Testis (tissue), 2 donors: ENCODE measurements at regions not wholly inside any gene's neighbourhood (a gene's known extent, or its start where the extent isn't known, plus 50 kb on each side); places are given as distances from the start of the nearest gene placed in this dataset.

Source experiments
- DNase-seq: peaks from one replicate; pipeline ENCODE4 v3.0.0-alpha.2; 2019
- H3K27ac ChIP-seq, 2 donors: fragments of 200-600 bp; sonication (generic); one replicate each; pipeline ENCODE4 v1.5.1; 2019
- H3K27me3 ChIP-seq: fragments of 200-600 bp; sonication (generic); one replicate; pipeline ENCODE4 v1.5.1; 2019
- H3K36me3 ChIP-seq: fragments of 200-600 bp; sonication (generic); one replicate; pipeline ENCODE4 v1.5.1; 2017; ENCODE audit warnings: low read depth; ENCODE audit errors: missing control alignments
- H3K4me1 ChIP-seq: fragments of 200-600 bp; sonication (generic); one replicate; pipeline ENCODE4 v1.5.1; 2019
- H3K4me3 ChIP-seq, 2 donors: fragments of 200-600 bp; sonication (generic); one replicate each; pipeline ENCODE4 v1.5.1; 2017 to 2019
- H3K9me3 ChIP-seq: fragments of 200-600 bp; sonication (generic); one replicate; pipeline ENCODE4 v1.5.1; 2017
- POLR2A ChIP-seq: fragments of 450-650 bp; IDR thresholded peaks from one replicate; pipeline ENCODE4 v1.6.1; 2017; ENCODE audit warnings: antibody characterized with exemption, mild to moderate bottlenecking, moderate library complexity
- WGBS, 2 donors: methylation state at CpG; one replicate each; pipeline ENCODE4 v1.1.5; 2018; 5-methylcytosine and 5-hydroxymethylcytosine counted together
- intact Hi-C: fragments of 100-400 bp; cut with DNase I; formaldehyde crosslinking; loops from one replicate; pipeline ENCODE4 v1.15.1; 2023; ENCODE audit warnings: low total_unique reads
- TF ChIP-seq, protein P1 (sequence below), 3 experiments: fragments of 450-650 bp in 2 of 3; fragments of 200-600 bp in 1 of 3; sonication (generic) in 1 of 3; IDR thresholded peaks; one replicate each; pipeline ENCODE4 v1.5.1; 2016 to 2019; ENCODE audit warnings: antibody characterized with exemption in 3 of 3, mild to moderate bottlenecking in 2 of 3, moderate library complexity in 1 of 3

GRCh38 chr9:13952906-13953305, 361.0 kb downstream of the NFIB start:
- Histone ChIP-seq H3K4me3 (no peak overlapping the region), H3K27me3 (no peaks in the 10 kb centered on the region), H3K9me3 (no peaks in the 10 kb centered on the region), H3K27ac (no peak overlapping the region), H3K36me3 (no peaks in the 10 kb centered on the region), H3K4me1 (no peaks in the 10 kb centered on the region)
- intact Hi-C loops, result no loop called here
- WGBS, 2 donors, result 85 to 93% methylated on average over 6 of the region's 6 CpGs
- TF ChIP-seq, protein P1, sequence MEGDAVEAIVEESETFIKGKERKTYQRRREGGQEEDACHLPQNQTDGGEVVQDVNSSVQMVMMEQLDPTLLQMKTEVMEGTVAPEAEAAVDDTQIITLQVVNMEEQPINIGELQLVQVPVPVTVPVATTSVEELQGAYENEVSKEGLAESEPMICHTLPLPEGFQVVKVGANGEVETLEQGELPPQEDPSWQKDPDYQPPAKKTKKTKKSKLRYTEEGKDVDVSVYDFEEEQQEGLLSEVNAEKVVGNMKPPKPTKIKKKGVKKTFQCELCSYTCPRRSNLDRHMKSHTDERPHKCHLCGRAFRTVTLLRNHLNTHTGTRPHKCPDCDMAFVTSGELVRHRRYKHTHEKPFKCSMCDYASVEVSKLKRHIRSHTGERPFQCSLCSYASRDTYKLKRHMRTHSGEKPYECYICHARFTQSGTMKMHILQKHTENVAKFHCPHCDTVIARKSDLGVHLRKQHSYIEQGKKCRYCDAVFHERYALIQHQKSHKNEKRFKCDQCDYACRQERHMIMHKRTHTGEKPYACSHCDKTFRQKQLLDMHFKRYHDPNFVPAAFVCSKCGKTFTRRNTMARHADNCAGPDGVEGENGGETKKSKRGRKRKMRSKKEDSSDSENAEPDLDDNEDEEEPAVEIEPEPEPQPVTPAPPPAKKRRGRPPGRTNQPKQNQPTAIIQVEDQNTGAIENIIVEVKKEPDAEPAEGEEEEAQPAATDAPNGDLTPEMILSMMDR (IDR thresholded peaks at IDR 0.05), result no peak
- no peak for TF ChIP-seq POLR2A
- no peak for DNase-seq

DNA sequence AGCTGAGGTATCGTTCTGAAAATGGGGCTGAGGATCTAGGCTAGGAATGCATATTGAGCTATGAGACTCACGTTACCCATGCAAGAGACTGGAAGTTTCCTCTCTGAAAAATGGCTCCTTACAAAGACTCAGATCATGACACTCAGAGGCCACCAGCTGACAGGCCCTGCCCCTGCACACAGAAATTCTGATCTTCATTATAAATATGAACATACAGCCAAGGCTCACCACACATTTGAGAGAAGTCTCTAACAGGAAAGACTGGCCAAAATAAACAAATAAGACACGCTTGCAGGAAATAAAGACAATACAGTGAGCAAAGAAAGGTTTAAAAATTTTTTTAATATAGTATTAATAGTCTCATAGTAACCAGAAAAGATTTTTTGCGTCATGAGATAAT, 365.9 kb downstream of the NFIB start:
- no peaks in the 10 kb centered on the region for H3K9me3 ChIP-seq
- H3K36me3 ChIP-seq, result no peaks in the 10 kb centered on the region
- no peaks in the 10 kb centered on the region for H3K4me1 ChIP-seq
- H3K4me3 ChIP-seq, result no peak overlapping the region
- TF ChIP-seq, protein P1 (IDR thresholded peaks at IDR 0.05), result no peak
- TF ChIP-seq POLR2A, result no peak
- H3K27me3 ChIP-seq, result no peaks in the 10 kb centered on the region
- intact Hi-C loops, result no loop called here
- H3K27ac ChIP-seq, result no peak overlapping the region
- no peak for DNase-seq
- WGBS, 2 donors, result 79 to 86% methylated on average over 4 of the region's 4 CpGs

- DNase-seq, result no peak
- Histone ChIP-seq H3K9me3 (no peaks in the 10 kb centered on the region), H3K36me3 (no peaks in the 10 kb centered on the region), H3K27me3 (no peaks in the 10 kb centered on the region), H3K4me3 (no peak overlapping the region), H3K4me1 (peaks cover 5% of the 10 kb centered on the region), H3K27ac (no peak overlapping the region)
- TF ChIP-seq, protein P1 (IDR thresholded peaks at IDR 0.05), result no peak
- no peak for TF ChIP-seq POLR2A
- intact Hi-C loops, result no loop called here
Observed at GRCh38 chr9:13943176-13943575, 370.8 kb downstream of the NFIB start.

GRCh38 chr9:13942695-13943094, 371.2 kb downstream of the NFIB start:
- intact Hi-C loops, result no loop called here
- Histone ChIP-seq H3K9me3 (no peaks in the 10 kb centered on the region), H3K36me3 (no peaks in the 10 kb centered on the region), H3K4me1 (peaks cover 5% of the 10 kb centered on the region), H3K27me3 (no peaks in the 10 kb centered on the region), H3K4me3 (no peak overlapping the region), H3K27ac (no peak overlapping the region)
- 77 to 84% methylated on average over 4 of the region's 4 CpGs for WGBS, 2 donors
- no peak for DNase-seq
- TF ChIP-seq, protein P1 (IDR thresholded peaks at IDR 0.05), result no peak
- no peak for TF ChIP-seq POLR2A

GRCh38 chr9:13942201-13942600, 371.7 kb downstream of the NFIB start:
- Histone ChIP-seq H3K36me3 (no peaks in the 10 kb centered on the region), H3K27ac (no peak overlapping the region), H3K9me3 (no peaks in the 10 kb centered on the region), H3K4me3 (no peak overlapping the region), H3K4me1 (peaks cover 5% of the 10 kb centered on the region), H3K27me3 (no peaks in the 10 kb centered on the region)
- intact Hi-C loops, result no loop called here
- 67 to 70% methylated on average over 6 of the region's 6 CpGs for WGBS, 2 donors
- TF ChIP-seq POLR2A, result no peak
- TF ChIP-seq, protein P1 (IDR thresholded peaks at IDR 0.05), result no peak
- no peak for DNase-seq
